HG03025 (cell line): ENCODE measurements at regions not wholly inside any gene's neighbourhood (a gene's known extent, or its start where the extent isn't known, plus 50 kb on each side); places are given as distances from the start of the nearest gene placed in this dataset.
"Not testable (repeated sequence)": the region's sequence is repeated elsewhere in the genome, so short reads cannot be mapped to it uniquely, and the experiment has no call there.

Source experiments
- ATAC-seq: cut with Tn5 transposase; IDR thresholded peaks from one replicate; pipeline ENCODE4 v1.9.1; 2021; ENCODE audit warnings: mild to moderate bottlenecking, moderate library complexity; ENCODE audit not compliant: unreplicated experiment, low FRiP score

GRCh38 chr4:110424144-110424543 is 51.8 kb upstream of the ENPEP start:
- ATAC-seq: no peak

DNA sequence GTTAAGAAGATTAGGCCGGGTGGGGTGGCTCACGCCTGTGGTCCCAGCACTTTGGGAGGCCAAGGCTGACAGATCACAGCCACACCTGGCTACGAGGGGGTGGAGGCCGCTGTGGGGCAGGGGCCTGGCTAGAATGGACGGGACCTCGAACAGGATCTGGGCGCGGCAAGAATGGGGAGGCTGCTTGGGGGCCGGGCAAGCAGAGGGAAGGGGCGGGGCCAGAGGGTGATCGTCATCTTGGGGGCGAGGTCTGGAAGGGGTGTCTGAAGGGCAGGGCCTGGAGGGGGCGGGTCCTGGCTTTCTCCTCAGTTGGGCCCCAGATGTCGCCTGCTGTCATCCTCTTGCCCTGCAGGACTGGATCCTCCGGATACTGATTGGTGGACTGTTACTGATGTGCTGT is 57.3 kb upstream of the ENPEP start:
- no peak for ATAC-seq

- ATAC-seq: no peak
Measured at GRCh38 chr4:110417136-110417535, 58.8 kb upstream of the ENPEP start.

DNA sequence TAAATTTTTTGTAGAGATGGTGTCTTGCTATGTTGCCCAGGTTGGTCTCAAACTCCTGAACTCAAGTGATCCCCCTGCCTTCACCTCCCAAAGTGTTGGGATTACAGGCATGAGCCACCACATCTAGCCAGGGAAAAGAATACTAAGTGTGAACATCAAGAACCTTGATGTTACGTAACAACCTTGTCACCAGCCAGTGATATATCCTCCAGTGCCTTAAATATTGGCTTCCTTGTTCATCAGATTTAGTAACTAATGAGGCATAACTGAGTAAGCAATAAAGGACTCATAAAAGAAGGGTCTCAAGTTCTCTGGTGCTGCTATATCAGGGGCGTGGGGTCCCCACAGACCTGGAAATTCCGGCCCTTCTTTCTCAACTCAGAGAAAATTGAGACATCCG is 60.5 kb upstream of the ENPEP start:
- ATAC-seq: no peak

DNA sequence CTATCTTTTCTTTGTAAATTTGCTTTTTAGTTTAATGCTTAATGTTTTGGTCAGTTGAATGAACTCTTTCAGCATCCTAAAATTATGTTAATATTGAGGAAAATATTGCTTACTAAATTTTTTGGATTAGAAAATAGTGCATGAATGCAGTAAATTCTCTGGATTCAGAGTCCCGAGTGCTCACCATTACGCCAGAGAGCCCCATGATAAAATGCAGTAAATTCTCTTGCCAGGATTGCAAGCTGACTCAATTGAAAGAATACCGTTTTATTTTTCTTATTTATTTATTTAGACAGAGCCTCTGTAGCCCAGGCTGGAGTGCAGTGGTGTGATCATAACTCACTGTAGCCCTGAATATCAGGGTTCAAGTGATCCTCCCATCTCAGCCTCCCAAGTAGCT is 60.9 kb upstream of the ENPEP start:
- ATAC-seq: no peak

- ATAC-seq: no peak
Measured at GRCh38 chr4:110414561-110414920, 61.4 kb upstream of the ENPEP start.

GRCh38 chr4:110413807-110414560 is 62.0 kb upstream of the ENPEP start:
- not testable (repeated sequence) for ATAC-seq

GRCh38 chr4:110412354-110413065 is 63.4 kb upstream of the ENPEP start:
- ATAC-seq: no peak

- no peak for ATAC-seq
Measured at GRCh38 chr4:110411574-110412011, 64.4 kb upstream of the ENPEP start.

DNA sequence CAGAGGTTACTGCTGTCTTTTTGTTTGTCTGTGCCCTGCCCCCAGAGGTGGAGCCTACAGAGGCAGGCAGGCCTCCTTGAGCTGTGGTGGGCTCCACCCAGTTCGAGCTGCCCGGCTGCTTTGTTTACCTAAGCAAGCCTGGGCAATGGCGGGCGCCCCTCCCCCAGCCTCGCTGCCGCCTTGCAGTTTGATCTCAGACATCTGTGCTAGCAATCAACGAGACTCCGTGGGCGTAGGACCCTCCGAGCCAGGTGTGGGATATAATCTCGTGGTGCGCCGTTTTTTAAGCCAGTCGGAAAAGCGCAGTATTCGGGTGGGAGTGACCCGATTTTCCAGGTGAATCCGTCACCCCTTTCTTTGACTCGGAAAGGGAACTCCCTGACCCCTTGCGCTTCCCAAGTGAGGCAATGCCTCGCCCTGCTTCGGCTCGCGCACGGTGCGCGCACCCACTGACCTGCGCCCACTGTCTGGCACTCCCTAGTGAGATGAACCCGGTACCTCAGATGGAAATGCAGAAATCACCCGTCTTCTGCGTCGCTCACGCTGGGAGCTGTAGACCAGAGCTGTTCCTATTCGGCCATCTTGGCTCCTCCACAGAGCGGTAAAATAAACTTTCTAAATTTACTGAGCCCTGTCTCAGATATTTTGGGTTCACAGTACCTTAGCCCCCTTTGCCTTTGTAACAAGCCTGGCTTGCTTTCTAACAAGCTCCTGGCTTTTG is 64.9 kb upstream of the ENPEP start:
- ATAC-seq: not testable (repeated sequence)

GRCh38 chr4:110400086-110400485 is 75.9 kb upstream of the ENPEP start:
- no peak for ATAC-seq

DNA sequence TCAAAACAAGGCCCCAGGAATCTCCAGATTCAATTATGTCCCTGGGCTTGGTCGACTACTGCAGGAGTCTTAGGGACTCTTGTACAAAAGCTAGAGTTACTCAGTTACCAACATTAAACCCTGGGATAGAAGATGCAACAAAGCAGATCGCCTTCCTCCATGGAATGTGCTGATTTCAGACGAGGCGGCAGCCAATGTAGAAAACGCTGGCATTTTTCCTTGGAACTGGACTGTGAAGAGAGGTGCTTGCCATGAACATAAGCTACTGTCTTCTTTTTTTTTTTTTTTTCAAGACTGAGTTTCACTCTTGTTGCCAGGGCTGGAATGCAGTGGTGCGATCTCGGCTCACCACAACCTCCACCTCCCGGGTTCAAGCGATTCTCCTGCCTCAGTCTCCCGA is 76.9 kb upstream of the ENPEP start:
- ATAC-seq: not testable (repeated sequence)

- no peak for ATAC-seq
Measured at GRCh38 chr4:110396963-110397362, 79.0 kb upstream of the ENPEP start.

- ATAC-seq: no peak
Measured at GRCh38 chr4:110395421-110395820, 80.5 kb upstream of the ENPEP start.

DNA sequence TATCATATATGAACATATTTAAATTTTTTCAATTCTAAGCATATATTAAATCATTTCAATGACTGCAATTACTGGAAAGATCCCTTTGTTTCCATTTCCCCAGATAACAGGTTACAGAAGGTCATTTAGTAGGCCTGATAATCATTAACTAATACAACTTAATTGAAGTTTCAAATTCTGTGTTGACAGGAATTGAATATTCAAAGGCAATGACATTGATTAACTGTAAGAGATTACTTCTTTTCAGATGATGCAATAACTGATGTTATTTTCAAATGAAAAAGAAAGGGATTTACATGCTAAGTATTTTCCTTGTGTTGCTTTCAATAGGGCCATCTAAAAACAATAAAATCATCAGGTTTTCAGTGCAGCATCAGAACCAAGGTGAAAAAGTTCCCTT is 81.1 kb upstream of the ENPEP start:
- no peak for ATAC-seq

DNA sequence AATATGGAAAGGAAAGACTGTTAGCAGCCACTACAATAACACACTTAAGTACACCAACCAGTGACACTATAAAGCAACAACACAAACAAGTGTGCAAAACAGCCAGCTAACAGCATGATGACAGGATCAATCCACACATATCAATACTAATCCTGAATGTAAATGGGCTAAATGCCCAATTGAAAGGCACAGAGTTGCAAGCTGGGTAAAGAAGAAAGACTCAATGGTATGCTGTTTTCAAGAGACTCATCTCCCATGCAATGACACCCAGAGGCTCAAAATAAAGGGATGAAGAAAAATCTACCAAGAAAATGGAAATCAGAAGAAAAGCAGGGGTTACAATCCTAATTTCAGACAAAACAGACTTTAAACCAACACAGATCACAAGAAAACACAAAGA is 94.2 kb upstream of the ENPEP start:
- ATAC-seq: no peak

DNA sequence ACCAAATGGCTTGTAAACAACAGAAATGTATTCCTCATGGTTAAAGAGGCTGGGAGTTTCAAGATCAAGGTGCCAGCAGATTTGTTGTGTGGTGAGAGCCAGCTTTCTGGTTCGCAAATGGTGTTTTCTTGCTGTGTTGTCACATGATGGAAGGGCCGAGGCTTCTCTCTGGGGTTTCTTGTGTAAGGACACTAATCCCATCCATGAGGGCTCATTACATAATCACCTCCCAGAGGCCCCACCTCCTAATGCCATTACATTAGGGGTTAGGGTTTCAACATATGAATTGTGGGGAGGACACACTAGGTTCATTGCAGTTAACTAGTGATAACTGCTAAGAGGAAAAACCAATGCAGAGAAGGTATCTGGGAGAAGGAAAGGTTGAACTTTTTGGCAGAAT is 103.5 kb upstream of the ENPEP start:
- ATAC-seq: no peak

DNA sequence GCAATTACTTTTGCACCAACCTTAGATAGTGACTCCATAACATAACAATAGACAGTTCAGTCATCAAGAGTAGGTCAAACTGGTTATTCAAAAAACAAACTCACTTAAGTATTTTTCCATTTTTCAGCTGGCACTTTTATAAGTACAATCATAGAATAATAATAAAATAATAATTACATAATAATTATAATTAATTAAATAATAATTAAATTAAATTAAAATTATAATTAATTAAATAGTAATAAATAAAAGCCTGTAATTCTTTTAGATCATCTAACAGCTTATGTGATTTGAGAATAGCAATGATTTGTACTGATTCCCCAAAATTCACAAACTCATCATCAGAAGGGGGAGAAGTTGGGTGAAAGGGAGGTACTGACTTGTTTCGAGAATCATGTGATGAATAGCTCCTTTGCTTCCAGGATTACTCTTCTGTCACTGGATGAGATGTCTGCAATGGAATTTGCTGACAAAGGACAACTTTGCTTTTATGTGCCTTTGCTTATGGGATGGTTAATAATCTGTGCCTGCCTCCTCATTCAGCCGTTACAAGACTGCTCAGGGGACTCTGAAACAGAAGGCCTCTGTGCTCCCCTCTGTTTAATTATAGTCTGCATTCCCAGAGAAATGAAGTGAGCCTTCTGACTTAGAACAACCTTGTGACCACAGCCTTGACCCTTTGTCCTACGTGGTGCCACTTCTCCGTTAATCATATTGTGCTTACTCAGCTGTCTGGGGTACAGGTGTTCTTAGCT is 104.8 kb upstream of the ENPEP start:
- ATAC-seq: no peak

DNA sequence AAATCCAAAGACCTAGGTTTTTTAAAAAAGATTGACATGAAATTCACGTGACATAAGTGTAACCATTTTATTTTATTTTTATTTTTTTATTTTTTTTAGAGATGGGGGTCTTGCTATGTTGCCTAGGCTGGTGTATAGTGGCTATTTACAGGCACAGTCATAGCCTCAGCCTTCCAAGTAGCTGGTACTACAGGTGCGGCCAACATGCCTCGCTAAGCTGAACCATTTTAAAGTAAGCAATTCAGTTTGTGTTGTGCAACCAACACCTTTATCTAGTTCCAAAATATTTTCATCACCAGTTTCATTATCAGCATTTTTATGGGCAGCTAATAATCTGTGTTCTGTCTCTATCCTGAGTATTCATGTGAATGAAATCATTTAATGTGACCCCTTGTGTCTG is 107.5 kb upstream of the ENPEP start:
- no peak for ATAC-seq

GRCh38 chr4:110367156-110367555 is 108.8 kb upstream of the ENPEP start:
- no peak for ATAC-seq

- no peak for ATAC-seq
Measured at GRCh38 chr4:110365761-110366160, 110.2 kb upstream of the ENPEP start.
